PC-9 (cell line): ENCODE measurements at regions not wholly inside any gene's neighbourhood (a gene's known extent, or its start where the extent isn't known, plus 50 kb on each side); places are given as distances from the start of the nearest gene placed in this dataset.

ENCODE experiments used
- EZH2 ChIP-seq: fragments of 200-600 bp; sonication (generic); IDR thresholded peaks from 2 replicates; pipeline ENCODE4 v1.8.0; 2017; ENCODE audit warnings: antibody characterized with exemption, low read depth
- TF ChIP-seq, protein P1 (sequence below): fragments of 200-600 bp; sonication (generic); conservative IDR thresholded peaks from 2 replicates; pipeline ENCODE4 v1.6.1; 2017; ENCODE audit warnings: mixed run types, antibody characterized with exemption, mild to moderate bottlenecking, moderate library complexity

DNA sequence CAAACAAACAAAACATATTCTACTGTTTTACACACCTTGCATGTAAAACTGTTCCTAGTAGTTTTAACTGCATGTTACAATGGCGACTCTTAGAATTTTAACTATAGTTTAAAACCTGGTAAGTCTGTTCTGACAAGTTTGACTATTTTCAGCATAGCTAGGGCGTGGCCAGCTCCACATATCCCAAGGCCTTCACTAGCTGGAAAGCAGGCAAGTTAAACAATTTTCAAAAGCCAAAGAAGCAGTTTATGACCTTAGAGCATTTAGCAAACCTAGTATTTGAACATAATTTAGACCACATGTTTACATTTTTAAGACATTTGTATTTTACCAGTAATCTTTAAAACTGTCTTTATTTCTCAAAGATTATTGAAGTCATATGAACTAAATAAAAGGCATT is 402.8 kb upstream of the SYT4 start:
- TF ChIP-seq, protein P1, sequence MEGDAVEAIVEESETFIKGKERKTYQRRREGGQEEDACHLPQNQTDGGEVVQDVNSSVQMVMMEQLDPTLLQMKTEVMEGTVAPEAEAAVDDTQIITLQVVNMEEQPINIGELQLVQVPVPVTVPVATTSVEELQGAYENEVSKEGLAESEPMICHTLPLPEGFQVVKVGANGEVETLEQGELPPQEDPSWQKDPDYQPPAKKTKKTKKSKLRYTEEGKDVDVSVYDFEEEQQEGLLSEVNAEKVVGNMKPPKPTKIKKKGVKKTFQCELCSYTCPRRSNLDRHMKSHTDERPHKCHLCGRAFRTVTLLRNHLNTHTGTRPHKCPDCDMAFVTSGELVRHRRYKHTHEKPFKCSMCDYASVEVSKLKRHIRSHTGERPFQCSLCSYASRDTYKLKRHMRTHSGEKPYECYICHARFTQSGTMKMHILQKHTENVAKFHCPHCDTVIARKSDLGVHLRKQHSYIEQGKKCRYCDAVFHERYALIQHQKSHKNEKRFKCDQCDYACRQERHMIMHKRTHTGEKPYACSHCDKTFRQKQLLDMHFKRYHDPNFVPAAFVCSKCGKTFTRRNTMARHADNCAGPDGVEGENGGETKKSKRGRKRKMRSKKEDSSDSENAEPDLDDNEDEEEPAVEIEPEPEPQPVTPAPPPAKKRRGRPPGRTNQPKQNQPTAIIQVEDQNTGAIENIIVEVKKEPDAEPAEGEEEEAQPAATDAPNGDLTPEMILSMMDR = no peak
- TF ChIP-seq EZH2 = no peak
